Mucosa of gallbladder (tissue), 1 donor: ENCODE measurements at regions not wholly inside any gene's neighbourhood (a gene's known extent, or its start where the extent isn't known, plus 50 kb on each side); places are given as distances from the start of the nearest gene placed in this dataset.
A peak's percentile ranks its signal among the peaks of the same experiment; 100 is the strongest.
"Not testable (repeated sequence)": the region's sequence is repeated elsewhere in the genome, so short reads cannot be mapped to it uniquely, and the experiment has no call there.

Source experiments
- DNase-seq: peaks from one replicate; pipeline ENCODE4 v3.0.0-alpha.2; 2020; ENCODE audit warnings: low spot score
- donor health status: DM: no; HTN: no; CAD: no.

DNA sequence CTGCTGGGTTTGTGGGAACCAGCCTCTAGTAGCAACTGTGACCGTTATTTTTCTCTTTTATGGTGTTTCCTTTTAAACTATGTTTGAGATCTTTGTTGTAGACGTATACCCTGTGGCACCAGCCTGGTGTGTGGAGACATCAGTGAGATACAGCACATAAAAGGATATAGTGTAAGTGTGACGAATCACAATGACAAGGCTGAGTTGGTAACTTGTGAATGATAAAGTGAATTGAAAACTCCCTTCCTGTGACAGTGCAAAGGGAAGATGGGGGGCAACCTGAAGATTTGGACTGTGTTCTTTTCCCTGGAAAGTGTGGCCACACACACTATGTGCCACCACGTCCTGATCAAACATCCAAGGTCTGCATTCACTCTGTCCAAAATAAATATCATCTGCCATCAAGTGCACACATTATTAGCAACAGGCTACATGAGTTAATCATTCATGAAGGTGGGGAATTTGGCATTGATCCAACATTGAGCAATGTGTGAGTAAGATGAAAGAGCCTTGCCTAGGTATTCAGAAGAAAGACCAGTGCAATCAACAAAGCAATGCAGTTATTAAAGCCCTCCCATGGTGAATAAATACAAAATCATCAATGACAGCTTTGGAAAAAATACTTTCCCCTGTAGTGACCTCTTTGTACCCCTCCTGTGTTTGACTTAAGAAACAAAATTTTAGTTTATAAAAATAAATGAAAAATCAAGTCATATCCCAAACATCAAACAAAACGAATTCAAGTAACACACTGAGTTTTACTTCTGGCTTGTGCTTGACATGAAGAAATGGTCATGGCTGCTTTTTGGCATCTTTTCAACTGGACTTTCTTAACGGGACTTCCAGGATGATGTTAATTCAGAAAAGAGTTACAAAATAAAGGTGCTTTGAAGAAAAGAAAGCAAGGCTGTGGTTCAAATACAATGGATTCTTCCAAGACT, 1280.5 kb upstream of the ZEB2 start:
- peak; percentile 69 for DNase-seq

DNA sequence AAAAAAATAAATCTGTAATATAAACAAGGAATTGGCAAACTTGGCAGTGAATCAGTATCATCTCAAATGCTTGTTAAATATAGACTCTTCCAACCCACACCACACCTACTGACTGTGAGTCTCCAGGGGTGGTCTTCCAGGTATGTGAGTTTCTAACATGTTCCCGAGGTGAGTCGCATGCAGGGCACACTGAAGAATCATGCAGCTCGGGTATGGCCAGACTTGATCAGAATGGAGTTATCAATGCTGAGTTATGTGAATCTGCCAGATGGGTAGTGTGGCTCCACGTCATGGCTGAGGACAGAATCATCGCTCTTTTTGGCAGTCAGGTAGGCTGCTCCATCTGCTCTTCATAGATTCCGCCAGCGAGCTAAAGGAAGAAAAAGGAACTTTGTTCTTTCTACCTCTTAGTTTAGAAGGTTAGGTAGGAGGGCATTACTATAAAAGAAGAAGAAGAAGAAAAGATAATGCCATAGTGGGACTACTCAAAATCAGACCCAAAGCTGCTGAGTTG, 1279.7 kb upstream of the ZEB2 start:
- DNase-seq: no peak

- DNase-seq: no peak
Measured at GRCh38 chr2:145798419-145798818, 1278.5 kb upstream of the ZEB2 start.

DNA sequence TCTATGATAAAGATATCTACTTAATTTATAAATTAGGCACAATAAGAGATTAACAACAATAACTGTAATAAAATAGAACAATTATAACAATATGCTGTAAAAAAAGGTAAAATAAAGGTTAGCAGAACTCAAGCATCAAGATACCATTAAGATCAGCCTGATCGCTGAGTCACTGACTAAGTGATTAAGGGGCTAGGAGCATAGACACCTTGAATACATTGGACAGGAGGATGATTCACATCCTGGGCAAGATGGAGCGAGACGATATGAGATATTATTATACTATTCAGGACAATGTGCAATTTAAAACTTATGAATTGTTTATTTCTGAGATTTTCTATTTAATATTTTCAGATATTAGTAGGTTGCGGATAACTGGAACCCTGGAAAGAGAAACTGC, 1277.8 kb upstream of the ZEB2 start:
- DNase-seq: no peak

DNA sequence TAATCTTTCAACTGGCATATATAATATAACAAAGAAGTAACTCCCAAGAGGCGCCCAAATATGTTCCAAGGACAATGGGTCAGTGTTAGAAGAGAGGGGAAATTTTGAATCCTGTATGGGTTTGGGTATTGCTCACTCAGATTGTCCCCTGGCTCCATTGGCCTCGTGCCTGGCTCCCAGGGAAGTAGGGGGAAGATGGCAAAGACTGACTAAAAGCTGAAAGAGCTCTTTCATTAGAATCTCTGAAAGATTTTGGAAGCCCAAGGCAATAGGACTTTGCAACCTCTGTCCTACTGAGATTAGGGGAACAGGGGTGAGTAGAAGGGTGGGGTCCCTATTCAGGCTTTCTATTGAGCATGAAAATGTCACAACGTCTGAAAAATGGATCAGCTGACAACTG, 1272.8 kb upstream of the ZEB2 start:
- DNase-seq: no peak

DNA sequence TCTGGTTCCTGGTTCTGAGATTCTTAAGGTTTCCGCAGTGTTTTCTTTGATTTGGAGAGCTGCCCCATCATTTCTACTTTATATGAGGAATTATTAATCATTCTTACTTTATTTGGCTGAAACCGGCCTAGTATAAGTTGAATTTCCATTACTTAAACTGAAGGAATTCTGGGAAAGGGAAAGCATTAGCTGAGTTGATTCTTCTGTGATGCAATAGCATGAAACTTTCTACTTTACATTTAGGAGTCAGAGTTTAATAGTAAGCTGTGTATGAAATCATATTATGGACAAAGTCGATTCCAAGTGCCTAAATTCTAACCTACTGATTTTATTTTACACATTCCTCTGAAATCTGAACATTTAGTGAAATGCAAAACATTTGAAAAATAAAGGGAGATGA, 1269.7 kb upstream of the ZEB2 start:
- no peak for DNase-seq

DNA sequence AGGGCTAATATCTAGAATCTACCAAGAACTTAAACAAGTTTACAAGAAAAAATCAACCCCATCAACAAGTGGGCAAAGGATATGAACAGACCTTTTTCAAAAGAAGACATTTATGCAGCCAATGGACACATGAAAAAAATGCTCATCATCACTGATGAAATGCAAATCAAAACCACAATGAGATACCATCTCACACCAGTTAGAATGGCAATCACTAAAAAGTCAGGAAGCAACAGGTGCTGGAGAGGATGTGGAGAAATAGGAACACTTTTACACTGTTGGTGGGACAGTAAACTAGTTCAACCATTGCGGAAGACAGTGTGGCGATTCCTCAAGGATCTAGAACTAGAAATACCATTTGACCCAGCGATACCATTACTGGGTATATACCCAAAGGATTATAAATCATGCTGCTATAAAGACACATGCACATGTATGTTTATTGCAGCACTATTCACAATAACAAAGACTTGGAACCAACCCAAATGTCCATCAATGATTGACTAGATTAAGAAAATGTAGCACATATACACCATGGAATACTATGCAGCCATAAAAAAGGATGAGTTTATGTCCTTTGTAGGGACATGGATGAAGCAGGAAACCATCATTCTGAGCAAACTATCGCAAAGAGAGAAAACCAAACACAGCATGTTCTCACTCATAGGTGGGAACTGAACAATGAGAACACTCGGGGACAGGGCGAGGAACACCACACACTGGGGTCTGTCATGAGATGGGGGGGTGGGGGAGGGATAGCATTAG, 1267.9 kb upstream of the ZEB2 start:
- not testable (repeated sequence) for DNase-seq

DNA sequence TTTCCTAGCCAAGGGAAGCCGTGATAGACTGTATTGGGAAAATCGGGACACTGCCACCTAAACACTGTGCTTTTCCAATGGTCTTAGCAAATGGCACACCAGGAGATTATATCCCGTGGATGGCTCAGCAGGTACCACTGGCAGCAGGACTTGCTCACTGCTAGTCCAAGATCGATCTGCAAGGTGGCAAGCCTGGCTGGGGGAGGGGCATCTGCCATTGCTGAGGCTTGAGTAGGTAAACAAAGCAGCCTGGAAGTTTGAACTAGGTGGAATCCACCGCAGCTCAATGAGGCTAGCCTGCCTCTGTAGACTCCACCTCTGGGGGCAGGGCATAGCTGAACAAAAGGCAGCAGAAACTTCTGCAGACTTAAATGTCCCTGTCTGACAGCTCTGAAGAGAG, 1262.7 kb upstream of the ZEB2 start:
- not testable (repeated sequence) for DNase-seq

DNA sequence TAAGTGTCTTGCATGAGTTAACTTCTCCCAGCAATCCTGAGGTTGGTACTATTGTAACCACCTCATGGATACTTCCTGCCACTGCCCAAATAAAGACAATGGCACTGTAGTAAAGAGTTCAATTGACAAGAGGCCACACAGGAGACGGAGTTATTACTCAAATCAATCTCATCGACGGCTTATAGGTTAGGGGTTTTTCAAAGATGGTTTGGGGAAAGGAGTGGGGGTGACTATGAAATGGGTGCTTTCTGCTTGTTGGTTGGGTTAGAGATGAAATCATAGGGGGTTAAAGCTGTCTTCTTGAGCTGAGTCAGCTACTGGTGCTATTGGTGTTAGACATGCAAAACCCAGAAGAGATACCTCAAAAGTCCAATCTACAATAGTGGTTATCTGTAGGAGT, 1258.0 kb upstream of the ZEB2 start:
- no peak for DNase-seq

GRCh38 chr2:145777297-145777696, 1257.4 kb upstream of the ZEB2 start:
- DNase-seq: no peak

DNA sequence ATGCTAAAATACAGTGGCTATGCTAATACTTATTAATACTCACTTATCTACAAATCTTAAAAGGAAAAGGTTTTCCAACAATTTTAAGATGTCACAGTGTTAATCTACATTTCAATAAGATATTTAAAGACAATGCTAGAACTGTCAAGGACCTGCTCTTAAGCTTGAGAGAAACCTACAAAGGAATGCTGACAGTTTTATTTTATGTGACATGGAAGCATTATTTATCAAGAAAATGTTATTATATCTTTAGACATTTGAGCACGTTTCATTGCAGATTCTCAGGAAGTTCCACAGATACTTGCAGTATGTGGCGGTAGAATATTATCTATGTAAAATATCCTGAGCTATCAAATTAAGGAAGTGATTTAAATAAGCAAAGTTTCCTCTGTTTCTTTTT, 1255.7 kb upstream of the ZEB2 start:
- no peak for DNase-seq

DNA sequence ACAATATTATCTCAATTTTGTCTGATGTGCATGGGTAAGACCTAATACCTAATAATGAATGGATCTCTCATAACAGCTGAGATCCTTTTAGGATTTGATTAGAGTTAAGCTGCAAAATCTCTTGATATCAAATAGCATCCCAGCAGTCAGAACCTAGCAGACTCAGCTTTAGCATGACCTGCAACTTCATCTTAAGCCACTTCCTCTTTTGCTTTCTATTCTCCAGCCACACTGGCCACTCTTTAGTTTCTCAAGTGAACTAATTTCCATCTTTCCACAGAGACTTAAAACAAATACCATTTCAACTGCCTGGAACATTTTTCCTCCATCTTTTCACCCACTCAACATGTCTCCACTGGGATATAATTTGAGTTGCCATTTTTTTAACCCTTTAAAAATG, 1251.6 kb upstream of the ZEB2 start:
- no peak for DNase-seq

DNA sequence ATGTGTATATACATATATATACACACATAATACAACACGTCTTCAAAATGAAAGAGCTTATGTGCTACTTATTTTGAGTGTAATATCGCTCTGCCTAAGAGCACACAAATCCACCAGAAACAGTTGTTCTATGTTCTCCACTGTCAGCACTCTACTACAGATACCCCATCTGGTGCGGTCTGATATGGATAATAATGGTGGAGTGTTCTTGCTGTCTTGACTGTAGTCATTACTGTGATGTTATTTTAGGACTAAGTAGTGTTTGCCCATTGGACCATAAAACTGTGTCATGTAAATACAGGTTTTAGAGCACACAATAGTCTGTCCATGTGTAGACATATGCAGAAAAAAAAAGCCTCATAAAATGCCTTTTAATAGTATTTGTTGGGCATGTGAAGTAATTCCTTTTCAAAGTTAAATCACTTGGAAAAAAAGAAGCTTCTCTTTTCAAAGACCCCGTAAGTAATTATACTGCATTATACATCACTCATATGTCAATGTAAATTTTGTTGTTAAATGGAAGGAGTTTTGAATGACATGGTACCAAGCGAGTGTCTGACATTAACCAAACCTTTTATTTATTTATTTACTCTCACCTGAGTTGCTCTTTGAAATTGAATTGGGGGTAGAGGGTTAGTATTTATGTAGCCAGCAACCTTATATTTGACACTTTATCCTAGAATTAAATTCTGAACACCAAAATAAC, 1249.2 kb upstream of the ZEB2 start:
- no peak for DNase-seq

DNA sequence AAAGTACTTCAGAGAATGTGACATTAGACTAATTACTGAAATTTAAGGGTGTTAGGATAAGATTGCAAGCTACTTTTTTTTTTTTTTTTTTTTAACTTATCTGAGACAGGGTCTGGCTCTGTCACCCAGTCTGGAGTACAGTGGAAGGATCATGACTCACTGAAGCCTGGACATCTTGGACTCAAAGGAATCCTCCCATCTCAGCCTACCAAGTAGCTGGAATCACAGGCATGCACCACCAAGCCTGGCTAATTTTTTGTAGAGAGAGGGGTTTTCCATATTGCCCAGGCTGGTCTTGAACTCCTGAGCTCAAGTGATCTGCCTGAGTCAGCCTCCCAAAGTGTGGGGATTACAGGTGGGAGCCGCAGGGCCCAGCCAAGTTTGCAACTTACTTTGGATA, 1246.0 kb upstream of the ZEB2 start:
- no peak for DNase-seq

DNA sequence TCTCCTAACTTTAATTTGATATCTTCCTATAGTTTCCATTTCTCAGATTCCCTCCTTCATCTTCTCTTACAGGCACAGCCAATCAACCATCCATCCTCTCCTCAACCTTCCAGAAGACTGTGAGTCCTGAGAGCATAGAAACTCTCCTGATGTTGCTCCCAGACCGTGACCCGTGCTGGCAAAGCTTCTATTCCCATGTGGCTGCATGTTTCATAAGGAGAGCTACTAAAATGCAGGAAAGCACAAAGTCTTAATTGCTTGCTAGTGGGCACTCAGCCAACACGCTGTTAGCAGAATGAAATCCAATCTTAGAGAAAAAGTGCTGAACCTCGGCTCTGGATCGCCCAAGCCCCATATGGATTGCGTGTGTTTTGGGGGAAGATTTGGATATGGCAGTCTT, 1244.7 kb upstream of the ZEB2 start:
- no peak for DNase-seq

DNA sequence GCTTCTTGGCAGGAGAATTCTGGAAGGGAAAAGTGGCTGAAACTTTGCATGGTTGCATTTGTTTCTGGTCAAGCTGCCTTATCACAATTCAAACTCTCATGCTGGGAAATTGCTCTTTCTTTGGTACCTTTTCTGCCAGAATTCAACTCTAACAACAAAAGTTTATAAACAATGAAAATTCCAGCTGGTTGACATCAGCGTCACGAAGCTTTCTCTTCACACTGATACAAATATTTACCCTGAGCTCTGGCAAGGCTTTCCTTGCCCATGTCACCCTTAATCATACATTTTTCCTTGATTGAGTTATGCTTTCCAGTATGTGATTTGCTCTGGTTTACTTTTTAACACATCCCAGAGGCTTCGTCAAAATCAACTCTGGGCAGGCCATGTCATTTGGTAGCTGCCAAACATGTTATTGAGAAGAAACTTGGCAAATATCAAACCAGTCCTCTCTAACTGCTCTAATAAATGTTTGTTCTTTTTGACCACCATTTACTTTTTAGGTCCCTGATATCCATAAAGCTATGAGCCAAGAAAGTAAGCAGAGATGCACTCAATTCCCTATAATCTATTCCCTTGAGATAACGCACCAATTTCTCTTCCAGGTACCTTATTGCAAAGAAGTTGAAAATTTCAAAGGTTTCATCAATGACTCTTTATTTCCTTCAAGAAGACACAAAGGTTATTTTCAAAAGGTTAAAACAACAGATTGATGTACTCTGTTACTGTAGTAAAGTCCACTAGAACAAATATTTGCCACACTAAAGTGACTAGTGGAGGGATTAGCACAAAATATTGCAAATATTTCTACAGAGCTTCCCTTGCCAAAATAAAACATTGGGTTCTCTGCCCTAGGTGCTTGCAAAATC, 1241.1 kb upstream of the ZEB2 start:
- DNase-seq: peak; percentile 31

DNA sequence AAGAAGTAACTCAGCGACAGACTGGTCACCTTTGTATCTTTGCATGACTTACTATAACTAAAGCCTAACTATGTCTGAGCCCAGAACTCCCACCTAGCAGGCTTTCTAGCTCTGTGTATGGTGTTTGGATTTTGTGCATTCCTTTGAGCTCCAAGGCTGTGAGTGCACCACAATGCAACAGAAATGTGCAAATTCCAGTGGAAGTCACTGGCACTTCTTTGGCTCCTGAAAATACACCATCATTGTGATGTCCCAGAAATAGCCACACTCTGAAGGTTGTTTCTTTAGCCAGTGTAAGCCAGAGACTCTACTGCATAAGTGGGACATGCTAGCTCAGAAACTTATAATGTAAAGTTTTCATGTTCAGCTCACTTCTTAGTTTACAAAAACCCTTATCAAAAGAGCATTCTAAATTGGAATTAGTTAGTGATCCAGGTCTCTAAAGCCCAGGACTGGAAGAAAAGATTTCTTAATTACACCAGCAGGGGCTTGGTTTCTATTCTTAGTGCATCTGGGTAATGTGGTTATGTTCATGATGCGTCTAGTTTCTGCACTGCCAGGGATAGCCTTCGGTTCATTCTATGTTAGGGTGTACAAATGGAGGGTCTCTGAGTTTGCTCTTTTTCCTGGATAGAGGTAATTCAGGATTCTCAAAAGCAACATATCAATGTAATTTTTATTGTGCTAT, 1239.5 kb upstream of the ZEB2 start:
- DNase-seq: no peak

DNA sequence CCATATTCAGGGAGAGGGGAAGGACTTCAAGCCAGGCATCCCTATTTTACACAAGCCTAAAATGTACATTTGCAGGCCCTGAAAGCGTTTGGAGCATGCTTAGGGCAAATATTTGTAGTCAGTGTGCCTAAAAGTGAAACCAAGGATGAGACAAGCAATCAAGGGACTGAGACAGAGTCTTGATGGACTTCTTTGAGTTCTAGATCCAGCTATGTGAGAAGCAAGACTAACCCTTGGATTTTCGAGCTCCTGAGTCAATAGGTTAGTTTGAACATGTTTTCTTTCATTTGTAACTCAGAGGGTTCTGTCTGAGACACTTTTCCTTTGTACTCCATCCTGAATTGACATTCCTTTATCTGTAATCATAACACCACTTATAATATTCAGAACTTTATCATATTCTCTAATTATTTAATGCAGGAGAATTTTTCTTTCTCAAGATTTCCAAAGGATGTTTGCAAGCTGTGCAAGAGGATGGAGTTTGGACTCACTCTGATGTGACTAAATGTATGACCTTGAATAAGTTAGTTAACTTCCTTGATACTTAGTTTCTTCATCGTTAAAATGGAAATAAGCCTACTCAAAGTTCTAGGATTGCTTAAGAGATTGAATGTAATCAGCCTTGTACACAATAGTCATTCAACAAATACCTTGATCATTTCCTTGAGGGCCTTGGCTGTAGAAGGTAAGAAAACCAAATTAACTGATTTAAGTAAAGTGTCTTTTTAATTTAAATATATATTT, 1237.8 kb upstream of the ZEB2 start:
- DNase-seq: no peak

DNA sequence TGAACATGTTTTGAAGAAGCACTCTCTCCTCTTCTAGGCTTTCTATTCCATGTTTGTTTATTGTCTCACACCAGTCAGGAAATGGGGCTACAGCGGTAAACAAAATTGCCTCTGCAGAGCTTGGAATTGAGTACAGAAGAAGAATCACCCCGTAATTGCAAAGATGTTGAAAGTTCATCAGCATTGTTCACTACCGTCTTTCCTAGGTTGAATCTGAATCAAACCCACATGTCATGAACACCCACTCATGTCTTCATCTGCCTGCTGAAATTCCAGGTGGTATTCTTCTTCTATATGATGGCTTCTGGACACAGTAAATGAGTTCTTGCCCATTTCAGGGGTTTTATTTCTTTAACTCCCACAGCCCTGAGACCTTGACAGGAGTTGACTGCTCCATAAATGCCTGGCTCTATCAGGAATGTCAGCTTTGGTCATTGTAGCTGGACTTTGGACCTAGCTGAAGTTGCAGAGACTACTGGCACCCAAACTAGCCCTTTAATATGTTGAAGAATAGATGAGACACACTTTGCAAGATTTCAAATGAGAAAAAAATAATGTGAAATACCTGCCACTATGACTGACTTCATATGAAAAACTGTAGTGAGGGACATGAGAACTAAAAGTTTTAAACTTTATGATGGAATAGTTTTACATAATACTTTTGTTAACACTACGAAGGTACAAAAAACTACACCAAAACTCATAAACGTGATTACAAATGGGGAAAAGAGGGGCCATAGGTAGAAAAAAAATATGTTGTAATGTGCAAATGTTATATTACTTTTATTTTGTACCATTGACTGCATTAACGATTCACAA, 1235.3 kb upstream of the ZEB2 start:
- peak; percentile 15 for DNase-seq
